ENCODE measurements at regions not wholly inside any gene's neighbourhood (a gene's known extent, or its start where the extent isn't known, plus 50 kb on each side); places are given as distances from the start of the nearest gene placed in this dataset.

DNA sequence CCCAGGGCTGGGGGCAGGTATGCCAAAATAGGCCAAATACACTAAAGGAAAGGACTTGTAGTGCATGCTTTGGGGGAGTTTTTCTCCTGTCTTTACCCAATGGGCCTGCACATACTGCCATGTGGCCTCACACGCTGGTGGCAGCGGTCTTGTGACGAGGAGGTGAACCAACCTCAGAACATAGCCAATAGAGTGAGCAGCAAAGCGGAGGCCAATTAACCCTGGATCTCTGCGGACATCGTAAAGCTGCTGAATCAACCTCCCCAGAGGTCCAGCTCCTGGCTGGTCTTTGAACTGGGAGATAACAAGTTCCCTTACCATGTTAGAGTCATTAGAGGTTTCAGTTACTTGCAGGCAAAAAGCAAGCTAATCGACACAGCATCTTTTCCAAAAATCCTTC is 280.1 kb downstream of the PREX1 start:
- Mint-ChIP-seq H3K27me3 (ENCODE audit: insufficient read depth) (peaks cover 8% of the 10 kb centered on the region), H3K36me3 (ENCODE audit: low read depth) (no peaks in the 10 kb centered on the region), H3K4me3 (no peak overlapping the region), H3K9me3 (peaks cover 2% of the 10 kb centered on the region), H3K27ac (no peak overlapping the region), H3K4me1 (no peaks in the 10 kb centered on the region)
- Histone ChIP-seq H3K27ac (ENCODE audit: low read depth, low read length) (no peak overlapping the region), H3K4me1 (ENCODE audit: control insufficient read depth, insufficient read depth, low read length) (no peaks in the 10 kb centered on the region), H3K36me3 (ENCODE audit: control insufficient read depth, insufficient read depth, low read length) (no peaks in the 10 kb centered on the region), H3K4me3 (ENCODE audit: low read length) (no peak overlapping the region), H3K27me3 (ENCODE audit: control insufficient read depth, insufficient read depth, low read length, poor library complexity, severe bottlenecking) (no peaks in the 10 kb centered on the region), H3K9ac (ENCODE audit: extremely low read depth, low read length, poor library complexity, severe bottlenecking) (no peak overlapping the region), H3K9me3 (ENCODE audit: control insufficient read depth, low read length) (no peaks in the 10 kb centered on the region)
- no peak for DNase-seq
- WGBS, 2 experiments (ENCODE audit: insufficient coverage in 1 of 2, insufficient read length in 1 of 2), result 92 to 100% methylated on average over 1 to 7 of the region's 7 CpGs
- no peak for TF ChIP-seq CTCF (conservative IDR thresholded peaks at IDR 0.05)

DNA sequence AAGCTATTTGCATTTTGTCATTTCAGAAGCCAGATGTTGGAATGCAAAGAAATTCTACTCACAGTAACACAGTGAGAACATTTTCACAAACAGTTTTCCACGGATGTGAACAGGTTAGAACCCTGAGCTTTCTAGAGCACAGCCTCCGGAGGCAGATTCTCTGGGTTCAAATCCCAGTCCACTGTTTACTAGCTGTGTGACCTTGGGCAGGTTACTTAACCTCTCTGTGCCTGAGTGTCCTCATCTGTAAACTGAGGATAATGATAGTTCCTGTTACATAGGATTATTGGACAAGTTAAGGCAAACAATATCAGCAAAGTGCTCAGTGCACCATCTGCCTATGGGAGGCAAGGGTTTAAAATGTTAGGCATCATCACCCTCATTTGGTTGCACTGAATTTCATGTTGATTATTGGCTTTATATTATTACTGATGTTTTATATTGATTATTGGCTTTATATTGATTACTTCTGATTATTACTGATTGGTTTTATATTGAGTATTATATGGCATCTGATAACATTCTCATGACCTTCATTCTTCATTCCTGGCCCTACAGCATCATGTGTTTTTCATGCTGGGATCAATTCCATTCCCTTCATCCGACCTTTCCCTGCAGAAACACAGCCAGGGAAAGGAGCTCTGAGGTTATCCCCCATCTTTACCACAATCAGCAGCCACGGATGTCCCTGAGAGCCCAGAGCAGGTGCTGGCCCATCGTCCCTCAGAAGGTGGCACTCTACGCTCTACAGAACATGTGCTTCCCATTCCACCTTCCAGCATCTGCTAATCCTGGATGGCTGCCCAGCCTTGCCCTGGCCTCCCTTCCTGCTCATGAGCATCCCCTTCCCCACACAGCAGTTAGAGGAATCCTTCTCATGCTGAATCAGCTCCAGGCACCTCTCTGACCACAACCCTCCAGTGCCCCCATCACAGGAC is 283.1 kb downstream of the PREX1 start:
- H3K9me3 ChIP-seq (ENCODE audit: control insufficient read depth, low read length), result no peaks in the 10 kb centered on the region
- no peak overlapping the region for H3K4me3 ChIP-seq (ENCODE audit: low read length)
- H3K9ac ChIP-seq (ENCODE audit: extremely low read depth, low read length, poor library complexity, severe bottlenecking), result no peak overlapping the region
- Mint-ChIP-seq H3K36me3 (ENCODE audit: low read depth) (no peaks in the 10 kb centered on the region), H3K27me3 (ENCODE audit: insufficient read depth) (peaks cover 6% of the 10 kb centered on the region), H3K27ac (no peak overlapping the region), H3K4me3 (no peak overlapping the region), H3K4me1 (no peaks in the 10 kb centered on the region), H3K9me3 (peaks cover 10% of the 10 kb centered on the region)
- peak; percentile 47 for DNase-seq
- peak; percentile 51 for TF ChIP-seq CTCF (conservative IDR thresholded peaks at IDR 0.05)
- H3K27ac ChIP-seq (ENCODE audit: low read depth, low read length), result no peak overlapping the region
- H3K36me3 ChIP-seq (ENCODE audit: control insufficient read depth, insufficient read depth, low read length), result no peaks in the 10 kb centered on the region
- no peaks in the 10 kb centered on the region for H3K27me3 ChIP-seq (ENCODE audit: control insufficient read depth, insufficient read depth, low read length, poor library complexity, severe bottlenecking)
- no peaks in the 10 kb centered on the region for H3K4me1 ChIP-seq (ENCODE audit: control insufficient read depth, insufficient read depth, low read length)
- 67 to 70% methylated on average over 2 to 6 of the region's 6 CpGs for WGBS, 2 experiments (ENCODE audit: insufficient coverage in 1 of 2, insufficient read length in 1 of 2)

DNA sequence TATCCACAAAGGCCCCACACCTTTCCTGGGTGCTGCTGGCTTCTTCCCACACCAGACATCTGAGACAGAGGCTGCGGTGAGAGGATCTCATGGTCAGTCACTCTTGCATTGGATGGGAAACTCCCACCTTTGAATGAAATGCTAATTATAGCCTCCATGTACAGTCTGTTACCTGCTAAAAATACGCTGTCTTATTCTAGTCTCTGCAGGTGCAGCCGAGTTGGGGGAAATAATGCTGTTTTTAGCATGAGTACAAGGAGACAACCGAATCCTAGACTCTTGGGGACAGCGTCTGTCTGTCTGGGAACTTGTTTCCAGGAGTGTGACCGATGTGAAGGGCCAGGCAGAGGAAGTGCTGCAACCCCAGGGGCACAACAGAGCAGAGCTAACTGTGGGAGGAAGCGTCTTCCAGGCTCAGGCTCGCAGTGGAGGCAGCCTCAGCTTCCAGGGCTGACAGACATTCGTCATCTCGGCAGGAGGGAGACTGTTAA is 286.2 kb downstream of the PREX1 start:
- Histone ChIP-seq H3K36me3 (ENCODE audit: control insufficient read depth, insufficient read depth, low read length) (no peaks in the 10 kb centered on the region), H3K27me3 (ENCODE audit: control insufficient read depth, insufficient read depth, low read length, poor library complexity, severe bottlenecking) (no peaks in the 10 kb centered on the region), H3K9ac (ENCODE audit: extremely low read depth, low read length, poor library complexity, severe bottlenecking) (no peak overlapping the region), H3K9me3 (ENCODE audit: control insufficient read depth, low read length) (no peaks in the 10 kb centered on the region), H3K4me1 (ENCODE audit: control insufficient read depth, insufficient read depth, low read length) (peaks cover 8% of the 10 kb centered on the region), H3K27ac (ENCODE audit: low read depth, low read length) (no peak overlapping the region), H3K4me3 (ENCODE audit: low read length) (no peak overlapping the region)
- Mint-ChIP-seq H3K4me3 (no peak overlapping the region), H3K27ac (no peak overlapping the region), H3K4me1 (peaks cover 11% of the 10 kb centered on the region), H3K27me3 (ENCODE audit: insufficient read depth) (peaks cover 4% of the 10 kb centered on the region), H3K9me3 (peaks cover 10% of the 10 kb centered on the region), H3K36me3 (ENCODE audit: low read depth) (no peaks in the 10 kb centered on the region)
- WGBS, 2 experiments (ENCODE audit: insufficient coverage in 1 of 2, insufficient read length in 1 of 2), result 80 to 87% methylated on average over 9 to 10 of the region's 10 CpGs
- no peak for TF ChIP-seq CTCF (conservative IDR thresholded peaks at IDR 0.05)
- DNase-seq, result no peak
